ENCODE measurements at regions not wholly inside any gene's neighbourhood (a gene's known extent, or its start where the extent isn't known, plus 50 kb on each side); places are given as distances from the start of the nearest gene placed in this dataset.

DNA sequence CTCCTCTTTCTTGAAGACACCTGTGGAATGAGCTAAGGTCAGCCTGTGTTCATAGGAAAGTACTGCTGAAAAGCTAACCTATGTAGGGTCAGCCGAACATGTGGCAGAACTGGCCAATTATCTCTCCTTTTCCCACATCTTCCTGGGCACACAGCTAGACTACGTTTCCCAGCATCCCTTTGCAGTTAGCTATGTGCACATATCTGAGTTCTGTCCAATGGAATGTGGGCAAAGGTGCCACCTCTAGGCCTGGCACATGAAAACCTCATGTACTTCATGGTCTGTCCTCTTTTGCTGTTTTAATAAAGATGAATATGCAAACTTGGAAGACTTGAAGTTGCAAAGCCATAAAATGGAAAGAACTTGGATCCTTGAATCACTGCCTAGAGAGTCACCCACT, 352.6 kb downstream of the TNS1 start:
- peak overlapping the region; percentile 13 for H3K27ac ChIP-seq
- H3K27me3 ChIP-seq, result no peaks in the 10 kb centered on the region
- no peaks in the 10 kb centered on the region for H3K9me2 ChIP-seq (replicated peaks; ENCODE audit: insufficient read depth)
- no peak overlapping the region for H3K4me3 ChIP-seq
- H3K36me3 ChIP-seq (replicated peaks; ENCODE audit: insufficient read depth, low read depth), result no peaks in the 10 kb centered on the region
- no peaks in the 10 kb centered on the region for H3K9me3 ChIP-seq (ENCODE audit: low read depth)
- no peaks in the 10 kb centered on the region for H3K79me2 ChIP-seq
- no peak overlapping the region for H2AFZ ChIP-seq
- no peak for DNase-seq (ENCODE audit: low spot score)
- no peaks in the 10 kb centered on the region for H4K20me1 ChIP-seq (ENCODE audit: insufficient read depth, poor library complexity, severe bottlenecking)
- 76% methylated on average over 2 of the region's 2 CpGs for WGBS (ENCODE audit: low lambda C conversion rate, missing lambda C conversion rate)
- peaks cover 26% of the 10 kb centered on the region for H3K4me1 ChIP-seq (ENCODE audit: insufficient read depth)
- TF ChIP-seq, protein P1, sequence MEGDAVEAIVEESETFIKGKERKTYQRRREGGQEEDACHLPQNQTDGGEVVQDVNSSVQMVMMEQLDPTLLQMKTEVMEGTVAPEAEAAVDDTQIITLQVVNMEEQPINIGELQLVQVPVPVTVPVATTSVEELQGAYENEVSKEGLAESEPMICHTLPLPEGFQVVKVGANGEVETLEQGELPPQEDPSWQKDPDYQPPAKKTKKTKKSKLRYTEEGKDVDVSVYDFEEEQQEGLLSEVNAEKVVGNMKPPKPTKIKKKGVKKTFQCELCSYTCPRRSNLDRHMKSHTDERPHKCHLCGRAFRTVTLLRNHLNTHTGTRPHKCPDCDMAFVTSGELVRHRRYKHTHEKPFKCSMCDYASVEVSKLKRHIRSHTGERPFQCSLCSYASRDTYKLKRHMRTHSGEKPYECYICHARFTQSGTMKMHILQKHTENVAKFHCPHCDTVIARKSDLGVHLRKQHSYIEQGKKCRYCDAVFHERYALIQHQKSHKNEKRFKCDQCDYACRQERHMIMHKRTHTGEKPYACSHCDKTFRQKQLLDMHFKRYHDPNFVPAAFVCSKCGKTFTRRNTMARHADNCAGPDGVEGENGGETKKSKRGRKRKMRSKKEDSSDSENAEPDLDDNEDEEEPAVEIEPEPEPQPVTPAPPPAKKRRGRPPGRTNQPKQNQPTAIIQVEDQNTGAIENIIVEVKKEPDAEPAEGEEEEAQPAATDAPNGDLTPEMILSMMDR (IDR thresholded peaks at IDR 0.05; ENCODE audit: poor library complexity), result no peak
- no peak for TF ChIP-seq EZH2phosphoT487 (IDR thresholded peaks at IDR 0.05; ENCODE audit: low read depth, severe bottlenecking, unreplicated experiment)
- TF ChIP-seq EZH2 (IDR thresholded peaks at IDR 0.05; ENCODE audit: borderline replicate concordance), result no peak
- H3K4me2 ChIP-seq, result peak overlapping the region; percentile 30

DNA sequence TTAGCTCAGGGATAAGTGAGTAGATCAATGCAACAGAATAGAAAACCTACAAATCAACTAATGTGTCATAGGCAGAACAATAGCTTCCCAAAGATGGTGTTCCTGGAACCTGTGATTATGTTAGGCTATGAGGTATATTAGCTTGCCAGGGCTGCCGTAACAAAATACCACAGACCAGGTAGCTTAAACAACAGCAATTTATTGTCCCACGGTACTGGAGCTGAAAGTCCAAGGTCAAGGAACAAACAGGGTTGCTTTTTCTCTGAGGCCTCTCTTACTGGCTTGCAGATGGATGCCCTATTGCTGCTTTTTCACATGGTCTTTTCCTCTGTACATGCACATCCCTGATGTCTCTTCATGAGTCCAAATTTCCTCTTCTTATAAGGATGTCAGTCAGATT, 354.9 kb downstream of the TNS1 start:
- WGBS (ENCODE audit: low lambda C conversion rate, missing lambda C conversion rate), result 63% methylated on average over 2 of the region's 2 CpGs
- H3K4me2 ChIP-seq, result no peak overlapping the region

DNA sequence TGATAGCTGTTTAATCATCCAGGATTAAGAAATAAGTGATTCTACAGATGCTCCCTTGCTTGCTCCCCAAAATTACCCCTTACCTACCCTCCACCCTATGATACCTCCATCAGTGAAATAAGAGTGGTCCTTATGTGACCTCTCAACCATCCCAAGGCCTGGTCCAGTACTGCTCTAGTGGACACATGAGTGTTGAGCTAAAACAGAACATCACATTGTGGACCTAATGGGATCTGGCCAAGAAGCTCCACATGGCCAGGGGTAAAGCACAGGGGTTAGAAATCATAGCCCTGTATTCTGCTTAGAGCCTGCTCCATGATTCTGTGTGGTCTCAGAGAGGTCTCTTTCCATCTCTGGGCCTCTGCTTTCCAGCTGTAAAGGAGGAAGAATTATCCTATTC, 355.6 kb downstream of the TNS1 start:
- Histone ChIP-seq H3K27me3 (no peaks in the 10 kb centered on the region), H2AFZ (no peak overlapping the region), H3K4me3 (no peak overlapping the region), H3K4me1 (ENCODE audit: insufficient read depth) (peaks cover 43% of the 10 kb centered on the region), H3K9me2 (replicated peaks; ENCODE audit: insufficient read depth) (no peaks in the 10 kb centered on the region), H3K27ac (no peak overlapping the region), H3K4me2 (no peak overlapping the region), H3K79me2 (no peaks in the 10 kb centered on the region), H3K9me3 (ENCODE audit: low read depth) (no peaks in the 10 kb centered on the region), H4K20me1 (ENCODE audit: insufficient read depth, poor library complexity, severe bottlenecking) (no peaks in the 10 kb centered on the region), H3K36me3 (replicated peaks; ENCODE audit: insufficient read depth, low read depth) (no peaks in the 10 kb centered on the region)
- no peak for DNase-seq (ENCODE audit: low spot score)
- TF ChIP-seq, protein P1 (IDR thresholded peaks at IDR 0.05; ENCODE audit: poor library complexity), result no peak
- TF ChIP-seq EZH2 (IDR thresholded peaks at IDR 0.05; ENCODE audit: borderline replicate concordance) (no peak), EZH2phosphoT487 (IDR thresholded peaks at IDR 0.05; ENCODE audit: low read depth, severe bottlenecking, unreplicated experiment) (no peak)

More for the DNA sequence above, 354.9 kb downstream of the TNS1 start:
- Histone ChIP-seq H2AFZ (no peak overlapping the region), H3K79me2 (no peaks in the 10 kb centered on the region), H4K20me1 (ENCODE audit: insufficient read depth, poor library complexity, severe bottlenecking) (no peaks in the 10 kb centered on the region), H3K27me3 (no peaks in the 10 kb centered on the region), H3K4me1 (ENCODE audit: insufficient read depth) (peaks cover 42% of the 10 kb centered on the region), H3K9me2 (replicated peaks; ENCODE audit: insufficient read depth) (no peaks in the 10 kb centered on the region), H3K4me3 (no peak overlapping the region), H3K9me3 (ENCODE audit: low read depth) (no peaks in the 10 kb centered on the region), H3K27ac (no peak overlapping the region), H3K36me3 (replicated peaks; ENCODE audit: insufficient read depth, low read depth) (no peaks in the 10 kb centered on the region)
- TF ChIP-seq EZH2phosphoT487 (IDR thresholded peaks at IDR 0.05; ENCODE audit: low read depth, severe bottlenecking, unreplicated experiment) (no peak), EZH2 (IDR thresholded peaks at IDR 0.05; ENCODE audit: borderline replicate concordance) (no peak)
- TF ChIP-seq, protein P1 (IDR thresholded peaks at IDR 0.05; ENCODE audit: poor library complexity), result no peak
- DNase-seq (ENCODE audit: low spot score), result no peak

DNA sequence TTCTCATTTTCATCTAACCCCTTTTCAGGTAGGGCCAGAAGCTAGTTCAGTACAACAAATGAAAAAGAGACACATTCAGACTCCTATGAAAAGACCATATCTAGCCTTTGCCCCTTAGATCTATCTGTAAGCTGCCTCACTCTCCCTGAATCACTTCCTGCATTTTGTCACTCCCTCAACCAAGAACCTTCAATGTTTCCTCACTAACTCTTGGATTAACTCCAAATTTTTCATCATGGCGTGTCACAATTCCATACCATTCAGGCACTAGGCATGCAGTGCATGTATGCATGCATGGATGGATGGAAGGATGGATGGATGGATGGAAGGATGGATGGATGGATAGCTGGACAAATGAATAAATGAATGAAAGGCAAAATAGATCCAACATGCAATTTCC, 356.9 kb downstream of the TNS1 start:
- Histone ChIP-seq H3K9me2 (replicated peaks; ENCODE audit: insufficient read depth) (no peaks in the 10 kb centered on the region), H3K9me3 (ENCODE audit: low read depth) (no peaks in the 10 kb centered on the region), H3K79me2 (no peaks in the 10 kb centered on the region), H3K4me3 (no peak overlapping the region), H3K4me2 (no peak overlapping the region), H3K36me3 (replicated peaks; ENCODE audit: insufficient read depth, low read depth) (no peaks in the 10 kb centered on the region), H3K27me3 (no peaks in the 10 kb centered on the region), H4K20me1 (ENCODE audit: insufficient read depth, poor library complexity, severe bottlenecking) (no peaks in the 10 kb centered on the region), H3K4me1 (ENCODE audit: insufficient read depth) (peaks cover 52% of the 10 kb centered on the region), H3K27ac (no peak overlapping the region), H2AFZ (no peak overlapping the region)
- TF ChIP-seq EZH2 (IDR thresholded peaks at IDR 0.05; ENCODE audit: borderline replicate concordance) (no peak), EZH2phosphoT487 (IDR thresholded peaks at IDR 0.05; ENCODE audit: low read depth, severe bottlenecking, unreplicated experiment) (no peak)
- TF ChIP-seq, protein P1 (IDR thresholded peaks at IDR 0.05; ENCODE audit: poor library complexity), result no peak
- DNase-seq (ENCODE audit: low spot score), result no peak
- WGBS (ENCODE audit: low lambda C conversion rate, missing lambda C conversion rate), result 100% methylated on average over 1 of the region's 1 CpG
